Neural cell (in vitro differentiated cells): ENCODE measurements at regions not wholly inside any gene's neighbourhood (a gene's known extent, or its start where the extent isn't known, plus 50 kb on each side); places are given as distances from the start of the nearest gene placed in this dataset.

Source experiments
- CTCF ChIP-seq: fragments of 450-650 bp; IDR thresholded peaks from 2 replicates; pipeline ENCODE4 v1.5.1; 2014; ENCODE audit warnings: antibody characterized with exemption, mild to moderate bottlenecking, moderate library complexity; ENCODE audit not compliant: poor library complexity, severe bottlenecking
- EP300 ChIP-seq: fragments of 450-650 bp; conservative IDR thresholded peaks from 2 replicates; pipeline ENCODE4 v1.6.1; 2014; ENCODE audit warnings: antibody characterized with exemption, mild to moderate bottlenecking, moderate library complexity; ENCODE audit not compliant: poor library complexity, severe bottlenecking
- EZH2 ChIP-seq: fragments of 200-600, 300-800 bp; shearing (Covaris generic), sonication (generic); IDR thresholded peaks from 2 replicates; pipeline ENCODE4 v1.6.1; 2014; ENCODE audit warnings: antibody characterized with exemption, low read length, borderline replicate concordance, mild to moderate bottlenecking; ENCODE audit not compliant: insufficient read depth, poor library complexity, severe bottlenecking
- SMC3 ChIP-seq: fragments of 450-650 bp; conservative IDR thresholded peaks from 2 replicates; pipeline ENCODE4 v1.6.1; 2014; ENCODE audit warnings: antibody characterized with exemption, mild to moderate bottlenecking, moderate library complexity; ENCODE audit not compliant: poor library complexity

GRCh38 chr7:122225874-122226273 is 78.7 kb downstream of the FEZF1 start:
- TF ChIP-seq SMC3 (no peak), CTCF (no peak), EZH2 (no peak), EP300 (no peak)
